PC-3 (cell line): ENCODE measurements at regions not wholly inside any gene's neighbourhood (a gene's known extent, or its start where the extent isn't known, plus 50 kb on each side); places are given as distances from the start of the nearest gene placed in this dataset.

ENCODE experiments used
- ATAC-seq: fragments of 200-7000 bp; cut with Tn5 transposase; 2 replicates; pipeline ENCODE4 v1.9.1; 2020; ENCODE audit warnings: mild to moderate bottlenecking, moderate library complexity
- BruUV-seq: library from RNA; stranded (reverse); fragments of 400-500 nt; replicated peaks from 2 replicates; lab custom pipeline; 2021; lab: Mats Ljungman, UMichigan
- CTCF ChIA-PET: fragments of 300-600 bp; sonication (Branson Sonifier 250); formaldehyde crosslinking; loops from one replicate; lab custom pipeline; 2022; ENCODE audit warnings: antibody characterized with exemption; lab: Charles Lee
- POLR2A ChIA-PET: fragments of 300-600 bp; sonication (Branson Sonifier 250); formaldehyde crosslinking; loops from one replicate; lab custom pipeline; 2022; ENCODE audit warnings: antibody characterized with exemption; ENCODE audit not compliant: unreplicated experiment; lab: Charles Lee
- DNase-seq: peaks from one replicate; pipeline ENCODE4 v3.0.0-alpha.2; 2015
- H2AFZ ChIP-seq: fragments of 300-600 bp; sonication (generic); 2 replicates; pipeline ENCODE4 v1.6.0; 2016; ENCODE audit warnings: antibody characterized with exemption, low read length
- H3F3A ChIP-seq: fragments of 300-600 bp; sonication (generic); one replicate; pipeline ENCODE4 v1.6.0; 2017; ENCODE audit warnings: antibody characterized with exemption, low read length, control low read depth, mild to moderate bottlenecking; ENCODE audit not compliant: unreplicated experiment
- H3K27ac ChIP-seq: fragments of 300-600 bp; sonication (generic); 2 replicates; pipeline ENCODE4 v1.5.1; 2016; ENCODE audit warnings: mild to moderate bottlenecking, low read length
- H3K27me3 ChIP-seq: fragments of 300-600 bp; sonication (generic); 2 replicates; pipeline ENCODE4 v1.6.1; 2016; ENCODE audit warnings: low read length, mixed read lengths
- H3K36me3 ChIP-seq: fragments of 300-600 bp; sonication (generic); 2 replicates; pipeline ENCODE4 v1.6.1; 2016; ENCODE audit warnings: low read depth, mixed run types, low read length, mixed read lengths
- H3K4me1 ChIP-seq: fragments of 300-600 bp; sonication (generic); 2 replicates; pipeline ENCODE4 v1.5.1; 2016; ENCODE audit warnings: low read length; ENCODE audit not compliant: insufficient read depth
- H3K4me2 ChIP-seq: fragments of 300-600 bp; sonication (generic); 2 replicates; pipeline ENCODE4 v1.6.0; 2016; ENCODE audit warnings: low read length
- H3K4me3 ChIP-seq: fragments of 300-600 bp; sonication (generic); 2 replicates; pipeline ENCODE4 v1.5.1; 2016; ENCODE audit warnings: mild to moderate bottlenecking, low read length, mixed read lengths
- H3K79me2 ChIP-seq: fragments of 300-600 bp; sonication (generic); 2 replicates; pipeline ENCODE4 v1.6.1; 2017; ENCODE audit warnings: low read length, mixed read lengths
- H3K9ac ChIP-seq: fragments of 300-600 bp; sonication (generic); 2 replicates; pipeline ENCODE4 v1.6.0; 2016; ENCODE audit warnings: mild to moderate bottlenecking, low read length
- H3K9me2 ChIP-seq: fragments of 300-600 bp; sonication (generic); replicated peaks from 2 replicates; pipeline ENCODE4 v1.6.1; 2016; ENCODE audit warnings: mixed run types, low read length, mixed read lengths
- H3K9me3 ChIP-seq: fragments of 300-600 bp; sonication (generic); 2 replicates; pipeline ENCODE4 v1.6.1; 2016; ENCODE audit warnings: low read length, mixed read lengths
- H4K20me1 ChIP-seq: fragments of 300-600 bp; sonication (generic); 2 replicates; pipeline ENCODE4 v1.6.1; 2016; ENCODE audit warnings: low read length, mixed read lengths
- EZH2 ChIP-seq: fragments of 300-600 bp; sonication (generic); IDR thresholded peaks from one replicate; pipeline ENCODE4 v1.6.1; 2017; ENCODE audit warnings: antibody characterized with exemption, mild to moderate bottlenecking, low read length; ENCODE audit not compliant: unreplicated experiment
- EZH2phosphoT487 ChIP-seq: fragments of 300-600 bp; sonication (generic); IDR thresholded peaks from 2 replicates; pipeline ENCODE4 v1.6.1; 2018; ENCODE audit warnings: mild to moderate bottlenecking, antibody characterized with exemption, low read length, borderline replicate concordance
- intact Hi-C: fragments of 100-400 bp; cut with micrococcal nuclease; formaldehyde crosslinking; loops from 2 replicates; pipeline ENCODE4 v1.9.0; 2023
- TF ChIP-seq, protein P1 (sequence below): fragments of 300-600 bp; sonication (generic); conservative IDR thresholded peaks from 2 replicates; pipeline ENCODE4 v1.5.1; 2017; ENCODE audit warnings: antibody characterized with exemption, low read depth, mild to moderate bottlenecking, low read length

DNA sequence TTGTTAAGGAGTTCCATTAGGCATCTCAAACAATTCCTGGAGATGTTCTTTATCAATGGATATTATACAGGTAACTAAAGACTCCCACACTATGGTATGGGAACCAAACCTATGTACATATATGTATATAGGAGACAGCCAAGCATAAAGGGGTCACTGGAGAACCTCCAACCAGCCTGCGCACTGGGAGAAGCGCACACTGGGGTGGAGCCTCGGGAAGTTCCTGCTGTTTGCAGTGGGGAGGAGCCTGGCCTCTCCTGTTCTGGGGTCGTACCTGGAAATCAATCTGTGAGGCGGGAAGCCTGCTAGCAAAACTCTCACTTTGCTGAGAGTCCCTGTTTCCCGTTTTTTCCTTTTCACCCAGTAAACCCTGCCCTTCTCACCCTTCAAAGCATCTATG is 83.1 kb upstream of the CREB1 start:
- Histone ChIP-seq H3K27me3 (no peaks in the 10 kb centered on the region), H3K27ac (no peak overlapping the region), H3K4me2 (no peak overlapping the region), H4K20me1 (no peaks in the 10 kb centered on the region), H3K9ac (no peak overlapping the region), H3K79me2 (no peaks in the 10 kb centered on the region), H2AFZ (no peak overlapping the region), H3K9me2 (no peaks in the 10 kb centered on the region), H3K9me3 (no peaks in the 10 kb centered on the region), H3F3A (no peaks in the 10 kb centered on the region), H3K36me3 (no peaks in the 10 kb centered on the region), H3K4me3 (no peak overlapping the region), H3K4me1 (peaks cover 12% of the 10 kb centered on the region)
- intact Hi-C loops = no loop called here
- CTCF ChIA-PET = no interaction called here
- TF ChIP-seq EZH2 (no peak), EZH2phosphoT487 (no peak)
- TF ChIP-seq, protein P1, sequence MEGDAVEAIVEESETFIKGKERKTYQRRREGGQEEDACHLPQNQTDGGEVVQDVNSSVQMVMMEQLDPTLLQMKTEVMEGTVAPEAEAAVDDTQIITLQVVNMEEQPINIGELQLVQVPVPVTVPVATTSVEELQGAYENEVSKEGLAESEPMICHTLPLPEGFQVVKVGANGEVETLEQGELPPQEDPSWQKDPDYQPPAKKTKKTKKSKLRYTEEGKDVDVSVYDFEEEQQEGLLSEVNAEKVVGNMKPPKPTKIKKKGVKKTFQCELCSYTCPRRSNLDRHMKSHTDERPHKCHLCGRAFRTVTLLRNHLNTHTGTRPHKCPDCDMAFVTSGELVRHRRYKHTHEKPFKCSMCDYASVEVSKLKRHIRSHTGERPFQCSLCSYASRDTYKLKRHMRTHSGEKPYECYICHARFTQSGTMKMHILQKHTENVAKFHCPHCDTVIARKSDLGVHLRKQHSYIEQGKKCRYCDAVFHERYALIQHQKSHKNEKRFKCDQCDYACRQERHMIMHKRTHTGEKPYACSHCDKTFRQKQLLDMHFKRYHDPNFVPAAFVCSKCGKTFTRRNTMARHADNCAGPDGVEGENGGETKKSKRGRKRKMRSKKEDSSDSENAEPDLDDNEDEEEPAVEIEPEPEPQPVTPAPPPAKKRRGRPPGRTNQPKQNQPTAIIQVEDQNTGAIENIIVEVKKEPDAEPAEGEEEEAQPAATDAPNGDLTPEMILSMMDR = no peak
- BruUV-seq = no TSS peak
- no peak for DNase-seq
- no peak for ATAC-seq
- POLR2A ChIA-PET = no interaction called here

DNA sequence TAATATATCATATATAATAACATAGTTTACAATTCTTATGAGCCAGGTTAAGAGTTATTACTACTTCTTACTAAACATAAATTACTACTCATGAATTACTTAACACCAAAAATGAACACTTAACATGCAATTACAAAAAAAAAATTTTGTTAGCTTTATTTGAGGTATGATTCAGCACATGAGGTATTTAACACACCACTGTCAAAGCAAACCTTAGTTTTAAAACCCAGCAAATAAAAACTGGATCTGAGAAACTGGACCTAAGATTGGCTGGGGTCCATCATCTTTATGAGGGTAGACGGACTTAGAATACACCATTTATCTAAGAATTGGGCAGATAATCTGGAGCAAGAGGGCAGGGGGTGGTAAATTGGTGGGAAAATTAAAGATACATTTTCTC is 81.8 kb upstream of the CREB1 start:
- Histone ChIP-seq H3K4me2 (0 out of 2 replicates have a peak overlapping the region, but pooled peaks have one; percentile 6), H3K9ac (no peak overlapping the region), H3K27ac (no peak overlapping the region), H3K36me3 (no peaks in the 10 kb centered on the region), H3K9me3 (no peaks in the 10 kb centered on the region), H3F3A (no peaks in the 10 kb centered on the region), H3K79me2 (no peaks in the 10 kb centered on the region), H4K20me1 (no peaks in the 10 kb centered on the region), H3K4me3 (no peak overlapping the region), H3K27me3 (no peaks in the 10 kb centered on the region), H3K4me1 (peaks cover 12% of the 10 kb centered on the region), H3K9me2 (no peaks in the 10 kb centered on the region), H2AFZ (no peak overlapping the region)
- no peak for TF ChIP-seq EZH2
- TF ChIP-seq EZH2phosphoT487 = no peak
- TF ChIP-seq, protein P1 = no peak
- peak; percentile 29 for DNase-seq
- ChIA-PET CTCF (no interaction called here), POLR2A (no interaction called here)
- intact Hi-C loops = loop anchor here (2.0 kb wide), 1 partner anchor 53 kb away; no protein-coding TSS in a partner anchor
- ATAC-seq = peak; percentile 67
- BruUV-seq = no TSS peak

DNA sequence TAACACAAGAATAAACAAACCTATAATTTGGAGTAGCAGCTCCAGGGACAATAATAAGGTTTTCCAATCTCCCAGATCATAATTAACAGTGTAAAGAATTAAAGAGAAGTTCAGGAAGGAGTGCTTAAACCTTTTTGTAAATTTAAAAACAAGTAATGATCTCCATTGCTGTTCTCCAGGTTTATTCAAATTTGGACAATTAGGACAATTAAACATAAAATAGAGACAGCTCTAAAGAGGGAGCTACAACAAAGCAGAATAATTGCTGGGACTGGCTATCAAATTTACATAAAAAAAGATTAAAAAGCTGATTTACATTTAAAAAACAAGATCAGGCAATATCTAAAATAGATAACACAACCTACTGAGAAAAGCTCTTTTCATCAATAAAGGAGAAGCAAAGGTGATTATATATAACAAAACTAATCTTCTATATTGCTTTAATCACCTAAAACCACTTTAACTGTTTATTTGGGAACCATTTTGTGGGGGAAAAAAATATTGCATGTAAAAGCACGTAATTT is 80.1 kb upstream of the CREB1 start:
- TF ChIP-seq EZH2 (no peak), EZH2phosphoT487 (no peak)
- TF ChIP-seq, protein P1 = no peak
- Histone ChIP-seq H3K27me3 (no peaks in the 10 kb centered on the region), H4K20me1 (no peaks in the 10 kb centered on the region), H3K27ac (no peak overlapping the region), H3K9me2 (no peaks in the 10 kb centered on the region), H3F3A (no peaks in the 10 kb centered on the region), H3K4me1 (peaks cover 12% of the 10 kb centered on the region), H3K9ac (no peak overlapping the region), H3K4me2 (no peak overlapping the region), H2AFZ (no peak overlapping the region), H3K9me3 (no peaks in the 10 kb centered on the region), H3K4me3 (no peak overlapping the region), H3K79me2 (no peaks in the 10 kb centered on the region), H3K36me3 (no peaks in the 10 kb centered on the region)
- intact Hi-C loops = loop anchor here (2.0 kb wide), 1 partner anchor 55 kb away; no protein-coding TSS in a partner anchor
- DNase-seq (no peak), ATAC-seq (no peak)
- no TSS peak for BruUV-seq
- ChIA-PET CTCF (interaction anchor here (0.5 kb wide), 1 partner anchor 785 kb away, joined by 3 read pairs; no protein-coding TSS in a partner anchor), POLR2A (no interaction called here)
